ENCODE measurements at regions not wholly inside any gene's neighbourhood (a gene's known extent, or its start where the extent isn't known, plus 50 kb on each side); places are given as distances from the start of the nearest gene placed in this dataset.

- no peaks in the 10 kb centered on the region for H3K27me3 ChIP-seq
- TF ChIP-seq, protein P1, sequence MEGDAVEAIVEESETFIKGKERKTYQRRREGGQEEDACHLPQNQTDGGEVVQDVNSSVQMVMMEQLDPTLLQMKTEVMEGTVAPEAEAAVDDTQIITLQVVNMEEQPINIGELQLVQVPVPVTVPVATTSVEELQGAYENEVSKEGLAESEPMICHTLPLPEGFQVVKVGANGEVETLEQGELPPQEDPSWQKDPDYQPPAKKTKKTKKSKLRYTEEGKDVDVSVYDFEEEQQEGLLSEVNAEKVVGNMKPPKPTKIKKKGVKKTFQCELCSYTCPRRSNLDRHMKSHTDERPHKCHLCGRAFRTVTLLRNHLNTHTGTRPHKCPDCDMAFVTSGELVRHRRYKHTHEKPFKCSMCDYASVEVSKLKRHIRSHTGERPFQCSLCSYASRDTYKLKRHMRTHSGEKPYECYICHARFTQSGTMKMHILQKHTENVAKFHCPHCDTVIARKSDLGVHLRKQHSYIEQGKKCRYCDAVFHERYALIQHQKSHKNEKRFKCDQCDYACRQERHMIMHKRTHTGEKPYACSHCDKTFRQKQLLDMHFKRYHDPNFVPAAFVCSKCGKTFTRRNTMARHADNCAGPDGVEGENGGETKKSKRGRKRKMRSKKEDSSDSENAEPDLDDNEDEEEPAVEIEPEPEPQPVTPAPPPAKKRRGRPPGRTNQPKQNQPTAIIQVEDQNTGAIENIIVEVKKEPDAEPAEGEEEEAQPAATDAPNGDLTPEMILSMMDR (IDR thresholded peaks at IDR 0.05): no peak
- no peak for DNase-seq
- no peaks in the 10 kb centered on the region for H3K9me3 ChIP-seq
- H3K27ac ChIP-seq: no peak overlapping the region
- H3K36me3 ChIP-seq: no peaks in the 10 kb centered on the region
- intact Hi-C loops (cut with DNase I; ENCODE audit: low total_unique reads): no loop called here
- no peak overlapping the region for H3K4me3 ChIP-seq
- no peaks in the 10 kb centered on the region for H3K4me1 ChIP-seq
These were observed 1032.5 kb upstream of the LRRN3 start for GRCh38 chr7:110058401-110058800.

DNA sequence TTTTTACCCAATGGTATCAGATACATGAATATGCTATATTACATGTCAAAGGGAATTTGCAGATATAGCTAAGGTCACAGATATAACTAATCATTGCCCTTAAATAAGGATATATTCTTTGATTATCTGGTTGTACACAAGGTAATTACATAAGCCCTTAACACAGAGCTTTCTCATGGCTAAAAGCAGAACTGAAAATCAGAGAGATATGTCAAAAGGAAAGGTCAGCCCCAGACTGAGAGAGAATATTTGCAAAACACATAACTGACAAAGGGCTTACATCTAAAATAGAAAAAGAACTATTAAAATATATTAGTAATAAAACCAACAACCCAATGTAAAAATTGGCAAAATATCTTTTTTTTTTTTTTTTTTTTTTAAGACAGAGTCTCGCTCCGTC lies 1029.5 kb upstream of the LRRN3 start:
- Histone ChIP-seq H3K27ac (no peak overlapping the region), H3K9me3 (no peaks in the 10 kb centered on the region), H3K27me3 (no peaks in the 10 kb centered on the region), H3K4me1 (no peaks in the 10 kb centered on the region), H3K4me3 (no peak overlapping the region), H3K36me3 (no peaks in the 10 kb centered on the region)
- intact Hi-C loops (cut with DNase I; ENCODE audit: low total_unique reads): no loop called here
- TF ChIP-seq, protein P1 (IDR thresholded peaks at IDR 0.05): no peak
- no peak for DNase-seq

DNA sequence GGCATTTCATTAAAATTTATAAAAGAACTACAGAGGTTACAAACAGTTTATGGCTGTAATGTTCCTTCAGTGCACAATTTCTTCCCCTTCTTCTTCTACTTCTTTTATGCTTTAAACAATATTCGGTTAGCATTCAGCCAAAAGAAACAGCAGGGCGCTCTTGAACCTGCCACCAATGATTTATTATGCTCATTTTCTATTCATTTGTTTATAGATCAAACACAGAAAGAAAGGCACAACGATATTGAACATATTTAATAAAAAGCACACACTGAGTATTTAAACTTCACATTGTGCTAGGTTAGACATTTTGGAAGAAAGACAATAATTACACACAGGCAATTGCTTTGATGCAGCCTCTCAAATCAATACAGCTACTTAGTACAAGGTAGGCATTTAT lies 1025.8 kb upstream of the LRRN3 start:
- TF ChIP-seq, protein P1 (IDR thresholded peaks at IDR 0.05): no peak
- no peak for DNase-seq
- no peaks in the 10 kb centered on the region for H3K27me3 ChIP-seq
- no peak overlapping the region for H3K4me3 ChIP-seq
- intact Hi-C loops (cut with DNase I; ENCODE audit: low total_unique reads): no loop called here
- no peaks in the 10 kb centered on the region for H3K36me3 ChIP-seq
- no peak overlapping the region for H3K27ac ChIP-seq
- H3K4me1 ChIP-seq: no peaks in the 10 kb centered on the region
- H3K9me3 ChIP-seq: no peaks in the 10 kb centered on the region

- Histone ChIP-seq H3K27ac (no peak overlapping the region), H3K4me3 (no peak overlapping the region), H3K4me1 (no peaks in the 10 kb centered on the region), H3K27me3 (no peaks in the 10 kb centered on the region), H3K36me3 (no peaks in the 10 kb centered on the region), H3K9me3 (no peaks in the 10 kb centered on the region)
- TF ChIP-seq, protein P1 (IDR thresholded peaks at IDR 0.05): no peak
- no peak for DNase-seq
- intact Hi-C loops (cut with DNase I; ENCODE audit: low total_unique reads): no loop called here
These were observed 1024.1 kb upstream of the LRRN3 start for GRCh38 chr7:110066843-110067242.

DNA sequence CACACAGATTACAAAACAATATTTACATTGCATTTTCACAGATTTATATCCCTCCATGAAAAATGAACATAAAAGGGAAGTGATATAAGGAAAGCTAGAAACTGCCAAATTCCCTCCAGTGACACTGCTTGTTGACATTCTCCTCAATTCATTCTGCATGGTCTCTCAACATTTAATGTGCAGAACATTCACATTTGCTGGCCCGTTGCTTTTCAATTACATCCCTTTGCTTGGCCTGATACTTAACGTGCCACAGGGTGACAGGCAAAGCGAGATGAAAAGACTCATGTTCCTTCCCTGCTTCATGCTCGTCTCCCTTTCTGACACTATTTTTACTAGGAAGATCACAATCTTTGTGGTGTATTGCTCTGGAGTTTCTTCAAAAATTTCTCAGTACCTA lies 1019.7 kb upstream of the LRRN3 start:
- no peak for DNase-seq
- H3K4me1 ChIP-seq: no peaks in the 10 kb centered on the region

More for the DNA sequence above, 1019.7 kb upstream of the LRRN3 start:
- Histone ChIP-seq H3K4me3 (no peak overlapping the region), H3K9me3 (no peaks in the 10 kb centered on the region), H3K27me3 (no peaks in the 10 kb centered on the region), H3K27ac (no peak overlapping the region), H3K36me3 (no peaks in the 10 kb centered on the region)
- intact Hi-C loops (cut with DNase I; ENCODE audit: low total_unique reads): no loop called here
- TF ChIP-seq, protein P1 (IDR thresholded peaks at IDR 0.05): no peak

All from tibial artery (tissue), 4 donors.